OCI-LY1 (cell line): ENCODE measurements at regions not wholly inside any gene's neighbourhood (a gene's known extent, or its start where the extent isn't known, plus 50 kb on each side); places are given as distances from the start of the nearest gene placed in this dataset.

Experiments
- H2AFZ ChIP-seq: fragments of 200-600 bp; sonication (generic), shearing (Covaris generic); 2 replicates; pipeline ENCODE4 v1.6.0; 2014; ENCODE audit warnings: antibody characterized with exemption, mild to moderate bottlenecking, low read length
- H3F3A ChIP-seq: fragments of 200-600 bp; sonication (generic), shearing (Covaris generic); 2 replicates; pipeline ENCODE4 v1.6.0; 2014; ENCODE audit warnings: mild to moderate bottlenecking, antibody characterized with exemption, low read length, moderate library complexity; ENCODE audit not compliant: insufficient read depth
- H3K27ac ChIP-seq: fragments of 200-600 bp; sonication (generic); 2 replicates; pipeline ENCODE4 v1.5.1; 2014; ENCODE audit warnings: low read length, mixed run types, mild to moderate bottlenecking, low read depth; ENCODE audit not compliant: poor library complexity, severe bottlenecking
- H3K27me3 ChIP-seq: fragments of 200-600 bp; sonication (generic); 2 replicates; pipeline ENCODE4 v1.6.0; 2014; ENCODE audit warnings: antibody characterized with exemption, mild to moderate bottlenecking, low read length, moderate library complexity; ENCODE audit not compliant: insufficient read depth
- H3K36me3 ChIP-seq: fragments of 200-600 bp; sonication (generic); 2 replicates; pipeline ENCODE4 v1.6.1; 2014; ENCODE audit warnings: mild to moderate bottlenecking, antibody characterized with exemption, low read length, moderate library complexity, mixed read lengths; ENCODE audit not compliant: insufficient read depth
- H3K4me1 ChIP-seq: fragments of 200-600 bp; sonication (generic); 2 replicates; pipeline ENCODE4 v1.5.1; 2014; ENCODE audit warnings: mild to moderate bottlenecking, low read length, moderate library complexity; ENCODE audit not compliant: insufficient read depth, severe bottlenecking
- H3K4me2 ChIP-seq: fragments of 200-600 bp; sonication (generic), shearing (Covaris generic); 2 replicates; pipeline ENCODE4 v1.6.1; 2014; ENCODE audit warnings: low read length
- H3K4me3 ChIP-seq: fragments of 200-600 bp; sonication (generic); 2 replicates; pipeline ENCODE4 v1.5.1; 2014; ENCODE audit warnings: low read length, low read depth, mild to moderate bottlenecking, mixed read lengths; ENCODE audit not compliant: poor library complexity, severe bottlenecking
- H3K79me2 ChIP-seq: fragments of 200-600 bp; shearing (Covaris generic); 2 replicates; pipeline ENCODE4 v1.6.1; 2016; ENCODE audit warnings: mixed run types, low read length, mixed read lengths; ENCODE audit not compliant: insufficient read depth
- H3K9ac ChIP-seq: fragments of 200-600 bp; sonication (generic), shearing (Covaris generic); 2 replicates; pipeline ENCODE4 v1.6.1; 2014; ENCODE audit warnings: mild to moderate bottlenecking, low read length, mixed read lengths
- H3K9me2 ChIP-seq: fragments of 200-600 bp; sonication (generic), shearing (Covaris generic); 2 replicates; pipeline ENCODE4 v1.6.1; 2014; ENCODE audit warnings: low read depth, mild to moderate bottlenecking, low read length, mixed read lengths
- H3K9me3 ChIP-seq: fragments of 200-600 bp; shearing (Covaris generic); 2 replicates; pipeline ENCODE4 v1.6.1; 2014; ENCODE audit warnings: low read length, mixed read lengths
- H4K20me1 ChIP-seq: fragments of 200-600 bp; sonication (generic), shearing (Covaris generic); 2 replicates; pipeline ENCODE4 v1.6.0; 2016; ENCODE audit warnings: mild to moderate bottlenecking, low read length; ENCODE audit not compliant: insufficient read depth
- EZH2 ChIP-seq: fragments of 200-600 bp; sonication (generic), shearing (Covaris generic); IDR thresholded peaks from 2 replicates; pipeline ENCODE4 v1.8.0; 2017; ENCODE audit warnings: borderline replicate concordance, mixed run types, mild to moderate bottlenecking, antibody characterized with exemption, low read length, moderate library complexity, mixed read lengths
- TF ChIP-seq, protein P1 (sequence below): fragments of 200-600 bp; sonication (generic), shearing (Covaris generic); IDR thresholded peaks from 2 replicates; pipeline ENCODE4 v1.5.1; 2017; ENCODE audit warnings: mild to moderate bottlenecking, antibody characterized with exemption, low read length, moderate library complexity, mixed read lengths

DNA sequence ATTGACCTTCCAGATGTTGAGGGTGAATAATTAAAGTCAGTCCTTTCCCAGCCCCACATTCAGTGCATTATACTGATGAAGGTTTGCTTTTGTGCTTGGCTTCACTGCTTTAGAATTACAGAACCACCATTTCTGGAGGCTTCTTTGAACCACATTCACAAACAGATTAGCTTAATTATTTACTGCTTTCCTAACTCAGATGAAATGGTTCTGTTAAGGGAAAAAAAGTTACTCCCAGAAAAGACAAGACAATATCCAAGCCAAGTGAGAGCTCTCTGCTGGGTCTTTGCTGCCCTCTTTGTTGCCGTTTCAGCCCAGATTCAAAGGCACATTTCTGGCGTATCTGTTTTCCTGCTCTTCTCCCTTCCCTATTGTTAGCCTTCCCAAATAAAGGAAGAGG lies 188.9 kb downstream of the AHR start:
- TF ChIP-seq, protein P1, sequence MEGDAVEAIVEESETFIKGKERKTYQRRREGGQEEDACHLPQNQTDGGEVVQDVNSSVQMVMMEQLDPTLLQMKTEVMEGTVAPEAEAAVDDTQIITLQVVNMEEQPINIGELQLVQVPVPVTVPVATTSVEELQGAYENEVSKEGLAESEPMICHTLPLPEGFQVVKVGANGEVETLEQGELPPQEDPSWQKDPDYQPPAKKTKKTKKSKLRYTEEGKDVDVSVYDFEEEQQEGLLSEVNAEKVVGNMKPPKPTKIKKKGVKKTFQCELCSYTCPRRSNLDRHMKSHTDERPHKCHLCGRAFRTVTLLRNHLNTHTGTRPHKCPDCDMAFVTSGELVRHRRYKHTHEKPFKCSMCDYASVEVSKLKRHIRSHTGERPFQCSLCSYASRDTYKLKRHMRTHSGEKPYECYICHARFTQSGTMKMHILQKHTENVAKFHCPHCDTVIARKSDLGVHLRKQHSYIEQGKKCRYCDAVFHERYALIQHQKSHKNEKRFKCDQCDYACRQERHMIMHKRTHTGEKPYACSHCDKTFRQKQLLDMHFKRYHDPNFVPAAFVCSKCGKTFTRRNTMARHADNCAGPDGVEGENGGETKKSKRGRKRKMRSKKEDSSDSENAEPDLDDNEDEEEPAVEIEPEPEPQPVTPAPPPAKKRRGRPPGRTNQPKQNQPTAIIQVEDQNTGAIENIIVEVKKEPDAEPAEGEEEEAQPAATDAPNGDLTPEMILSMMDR: no peak
- TF ChIP-seq EZH2: no peak
- no peaks in the 10 kb centered on the region for H4K20me1 ChIP-seq
- no peaks in the 10 kb centered on the region for H3K27me3 ChIP-seq
- no peaks in the 10 kb centered on the region for H3K36me3 ChIP-seq
- no peak overlapping the region for H3K4me2 ChIP-seq
- H3K4me3 ChIP-seq: no peak overlapping the region
- H2AFZ ChIP-seq: no peak overlapping the region
- no peaks in the 10 kb centered on the region for H3F3A ChIP-seq
- H3K4me1 ChIP-seq: no peaks in the 10 kb centered on the region
- H3K9me2 ChIP-seq: no peaks in the 10 kb centered on the region
- no peaks in the 10 kb centered on the region for H3K9me3 ChIP-seq
- H3K79me2 ChIP-seq: no peaks in the 10 kb centered on the region
- H3K27ac ChIP-seq: no peak overlapping the region
- H3K9ac ChIP-seq: no peak overlapping the region

DNA sequence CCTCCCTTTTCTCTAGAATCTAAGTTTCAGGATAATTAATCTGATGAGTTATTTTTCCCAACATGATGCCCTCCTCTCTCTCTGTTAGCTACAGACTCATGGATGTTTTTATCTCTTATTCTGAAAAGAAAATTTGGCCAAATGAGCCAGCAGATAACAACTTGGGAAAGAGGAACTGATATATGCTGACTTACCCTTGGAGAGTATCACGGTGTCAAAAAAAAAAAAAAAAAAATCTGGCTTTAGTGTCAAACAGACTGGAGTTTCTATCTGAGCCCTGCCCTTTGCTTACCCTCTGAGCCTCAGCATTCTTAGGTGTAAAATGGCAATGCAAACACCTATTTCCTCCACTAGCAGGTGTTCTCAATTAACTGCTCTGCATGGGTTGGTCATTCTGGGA lies 190.4 kb downstream of the AHR start:
- Histone ChIP-seq H3K9me2 (no peaks in the 10 kb centered on the region), H3K79me2 (no peaks in the 10 kb centered on the region), H3F3A (no peaks in the 10 kb centered on the region), H3K36me3 (no peaks in the 10 kb centered on the region), H3K27ac (no peak overlapping the region), H3K4me3 (no peak overlapping the region), H3K9me3 (no peaks in the 10 kb centered on the region), H3K4me1 (no peaks in the 10 kb centered on the region), H3K9ac (no peak overlapping the region), H4K20me1 (no peaks in the 10 kb centered on the region), H2AFZ (no peak overlapping the region), H3K4me2 (no peak overlapping the region), H3K27me3 (no peaks in the 10 kb centered on the region)
- TF ChIP-seq, protein P1: no peak
- no peak for TF ChIP-seq EZH2

DNA sequence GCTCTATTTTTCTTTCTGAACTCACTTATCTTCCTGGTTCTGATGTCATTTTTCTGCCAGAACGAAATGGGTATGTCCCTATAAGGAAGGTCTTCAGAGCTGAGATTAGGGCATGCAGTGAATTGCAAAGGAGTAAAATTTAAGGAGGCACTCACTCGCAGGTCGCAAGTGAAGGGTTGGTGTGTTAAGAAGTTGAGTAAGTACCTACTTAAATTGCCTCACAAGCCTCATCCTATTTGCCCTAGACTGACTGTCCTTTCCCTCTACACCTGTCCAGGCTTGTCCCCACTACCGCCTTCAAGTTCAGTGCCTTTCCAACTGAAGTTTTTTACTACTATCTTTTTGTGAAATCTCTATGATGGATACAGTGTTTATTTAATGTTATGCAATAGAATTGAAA lies 191.5 kb downstream of the AHR start:
- H3K79me2 ChIP-seq: no peaks in the 10 kb centered on the region
- no peak overlapping the region for H2AFZ ChIP-seq
- H3K9ac ChIP-seq: no peak overlapping the region
- H3K9me3 ChIP-seq: no peaks in the 10 kb centered on the region
- no peaks in the 10 kb centered on the region for H3K27me3 ChIP-seq
- TF ChIP-seq EZH2: no peak
- TF ChIP-seq, protein P1: no peak
- H3K4me2 ChIP-seq: no peak overlapping the region
- H3F3A ChIP-seq: no peaks in the 10 kb centered on the region
- H3K36me3 ChIP-seq: no peaks in the 10 kb centered on the region
- no peaks in the 10 kb centered on the region for H3K9me2 ChIP-seq
- no peak overlapping the region for H3K27ac ChIP-seq
- no peaks in the 10 kb centered on the region for H3K4me1 ChIP-seq
- no peak overlapping the region for H3K4me3 ChIP-seq
- H4K20me1 ChIP-seq: no peaks in the 10 kb centered on the region
